ENCODE measurements at regions not wholly inside any gene's neighbourhood (a gene's known extent, or its start where the extent isn't known, plus 50 kb on each side); places are given as distances from the start of the nearest gene placed in this dataset.

DNA sequence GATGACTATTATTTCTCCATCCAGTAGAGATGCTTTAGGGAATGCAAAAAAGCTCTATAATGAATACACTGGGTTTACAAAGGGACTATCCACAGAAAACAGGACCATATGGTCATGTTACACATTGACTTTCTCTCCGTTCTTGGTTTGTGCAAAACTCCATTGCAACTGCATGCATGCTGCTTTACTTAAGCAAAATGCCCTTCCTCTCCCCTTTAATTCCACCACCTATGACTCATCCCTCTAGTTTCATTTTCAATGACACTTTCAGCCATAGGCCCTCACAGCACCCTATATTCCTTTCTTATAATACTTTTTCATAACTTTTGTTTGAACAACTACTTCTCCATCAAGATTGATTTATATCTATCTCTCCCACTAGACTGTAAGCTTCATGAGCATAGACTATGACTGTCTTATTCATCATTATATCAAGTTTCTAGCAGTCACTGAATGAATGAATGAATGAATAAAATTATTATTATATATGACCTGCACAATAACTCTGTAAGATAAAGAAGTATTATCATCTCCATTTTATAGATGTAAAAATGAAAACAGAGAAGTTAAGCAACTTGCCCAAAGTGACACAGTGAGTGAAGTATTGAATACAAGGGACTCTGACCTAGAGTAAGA, 248.9 kb downstream of the PLPP3 start (continued):
- TF ChIP-seq ATF7 (IDR thresholded peaks at IDR 0.05; ENCODE audit: low read depth) (peak; percentile 83), HDAC2 (IDR thresholded peaks at IDR 0.05) (no peak), MXI1 (IDR thresholded peaks at IDR 0.05; ENCODE audit: low read depth, low read length) (no peak), PML (IDR thresholded peaks at IDR 0.05; ENCODE audit: low read length) (no peak), SMC3 (IDR thresholded peaks at IDR 0.05; ENCODE audit: borderline replicate concordance, low read length) (no peak), MYB (IDR thresholded peaks at IDR 0.05; ENCODE audit: borderline replicate concordance, low read depth, low read length) (no peak), BMI1 (IDR thresholded peaks at IDR 0.05; ENCODE audit: borderline replicate concordance) (peak; percentile 44; the same call in 1 of the 2 replicates), SP1 (IDR thresholded peaks at IDR 0.05; ENCODE audit: low read depth, low read length) (no peak), DPF2 (IDR thresholded peaks at IDR 0.05) (peak; percentile 72), HDGF (IDR thresholded peaks at IDR 0.05) (peak; percentile 75; the same call in 1 of the 2 replicates), FOXM1 (IDR thresholded peaks at IDR 0.05; ENCODE audit: low read depth, low read length) (peak; percentile 57; the same call in 1 of the 2 replicates), RAD51 (IDR thresholded peaks at IDR 0.05) (peak; percentile 13; the same call in 1 of the 2 replicates), ZNF274 (IDR thresholded peaks at IDR 0.05; ENCODE audit: insufficient read depth, insufficient read length) (no peak), IKZF1 (conservative IDR thresholded peaks at IDR 0.05) (peak; percentile 77), EED (IDR thresholded peaks at IDR 0.05; ENCODE audit: low read depth) (peak; percentile 78)
- TF ChIP-seq, protein P1, sequence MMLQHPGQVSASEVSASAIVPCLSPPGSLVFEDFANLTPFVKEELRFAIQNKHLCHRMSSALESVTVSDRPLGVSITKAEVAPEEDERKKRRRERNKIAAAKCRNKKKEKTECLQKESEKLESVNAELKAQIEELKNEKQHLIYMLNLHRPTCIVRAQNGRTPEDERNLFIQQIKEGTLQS (IDR thresholded peaks at IDR 0.05; ENCODE audit: borderline replicate concordance, extremely low read depth, low read depth, low read length) = peak; percentile 8; the same call in 1 of the 2 replicates
- TF ChIP-seq, protein P2, sequence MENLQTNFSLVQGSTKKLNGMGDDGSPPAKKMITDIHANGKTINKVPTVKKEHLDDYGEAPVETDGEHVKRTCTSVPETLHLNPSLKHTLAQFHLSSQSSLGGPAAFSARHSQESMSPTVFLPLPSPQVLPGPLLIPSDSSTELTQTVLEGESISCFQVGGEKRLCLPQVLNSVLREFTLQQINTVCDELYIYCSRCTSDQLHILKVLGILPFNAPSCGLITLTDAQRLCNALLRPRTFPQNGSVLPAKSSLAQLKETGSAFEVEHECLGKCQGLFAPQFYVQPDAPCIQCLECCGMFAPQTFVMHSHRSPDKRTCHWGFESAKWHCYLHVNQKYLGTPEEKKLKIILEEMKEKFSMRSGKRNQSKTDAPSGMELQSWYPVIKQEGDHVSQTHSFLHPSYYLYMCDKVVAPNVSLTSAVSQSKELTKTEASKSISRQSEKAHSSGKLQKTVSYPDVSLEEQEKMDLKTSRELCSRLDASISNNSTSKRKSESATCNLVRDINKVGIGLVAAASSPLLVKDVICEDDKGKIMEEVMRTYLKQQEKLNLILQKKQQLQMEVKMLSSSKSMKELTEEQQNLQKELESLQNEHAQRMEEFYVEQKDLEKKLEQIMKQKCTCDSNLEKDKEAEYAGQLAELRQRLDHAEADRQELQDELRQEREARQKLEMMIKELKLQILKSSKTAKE (IDR thresholded peaks at IDR 0.05; ENCODE audit: low read depth, poor library complexity, severe bottlenecking) = peak; percentile 13
- TF ChIP-seq, protein P3, sequence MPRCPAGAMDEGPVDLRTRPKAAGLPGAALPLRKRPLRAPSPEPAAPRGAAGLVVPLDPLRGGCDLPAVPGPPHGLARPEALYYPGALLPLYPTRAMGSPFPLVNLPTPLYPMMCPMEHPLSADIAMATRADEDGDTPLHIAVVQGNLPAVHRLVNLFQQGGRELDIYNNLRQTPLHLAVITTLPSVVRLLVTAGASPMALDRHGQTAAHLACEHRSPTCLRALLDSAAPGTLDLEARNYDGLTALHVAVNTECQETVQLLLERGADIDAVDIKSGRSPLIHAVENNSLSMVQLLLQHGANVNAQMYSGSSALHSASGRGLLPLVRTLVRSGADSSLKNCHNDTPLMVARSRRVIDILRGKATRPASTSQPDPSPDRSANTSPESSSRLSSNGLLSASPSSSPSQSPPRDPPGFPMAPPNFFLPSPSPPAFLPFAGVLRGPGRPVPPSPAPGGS (IDR thresholded peaks at IDR 0.05; ENCODE audit: borderline replicate concordance, insufficient read depth, low read depth, low read length, poor library complexity, severe bottlenecking) = no peak
- TF ChIP-seq, protein P4, sequence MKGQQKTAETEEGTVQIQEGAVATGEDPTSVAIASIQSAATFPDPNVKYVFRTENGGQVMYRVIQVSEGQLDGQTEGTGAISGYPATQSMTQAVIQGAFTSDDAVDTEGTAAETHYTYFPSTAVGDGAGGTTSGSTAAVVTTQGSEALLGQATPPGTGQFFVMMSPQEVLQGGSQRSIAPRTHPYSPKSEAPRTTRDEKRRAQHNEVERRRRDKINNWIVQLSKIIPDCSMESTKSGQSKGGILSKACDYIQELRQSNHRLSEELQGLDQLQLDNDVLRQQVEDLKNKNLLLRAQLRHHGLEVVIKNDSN (IDR thresholded peaks at IDR 0.05; ENCODE audit: borderline replicate concordance, extremely low read length, insufficient read depth, low read depth, low read length) = no peak
- TF ChIP-seq, protein P5, sequence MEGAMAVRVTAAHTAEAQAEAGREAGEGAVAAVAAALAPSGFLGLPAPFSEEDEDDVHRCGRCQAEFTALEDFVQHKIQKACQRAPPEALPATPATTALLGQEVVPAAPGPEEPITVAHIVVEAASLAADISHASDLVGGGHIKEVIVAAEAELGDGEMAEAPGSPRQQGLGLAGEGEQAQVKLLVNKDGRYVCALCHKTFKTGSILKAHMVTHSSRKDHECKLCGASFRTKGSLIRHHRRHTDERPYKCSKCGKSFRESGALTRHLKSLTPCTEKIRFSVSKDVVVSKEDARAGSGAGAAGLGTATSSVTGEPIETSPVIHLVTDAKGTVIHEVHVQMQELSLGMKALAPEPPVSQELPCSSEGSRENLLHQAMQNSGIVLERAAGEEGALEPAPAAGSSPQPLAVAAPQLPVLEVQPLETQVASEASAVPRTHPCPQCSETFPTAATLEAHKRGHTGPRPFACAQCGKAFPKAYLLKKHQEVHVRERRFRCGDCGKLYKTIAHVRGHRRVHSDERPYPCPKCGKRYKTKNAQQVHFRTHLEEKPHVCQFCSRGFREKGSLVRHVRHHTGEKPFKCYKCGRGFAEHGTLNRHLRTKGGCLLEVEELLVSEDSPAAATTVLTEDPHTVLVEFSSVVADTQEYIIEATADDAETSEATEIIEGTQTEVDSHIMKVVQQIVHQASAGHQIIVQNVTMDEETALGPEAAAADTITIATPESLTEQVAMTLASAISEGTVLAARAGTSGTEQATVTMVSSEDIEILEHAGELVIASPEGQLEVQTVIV (IDR thresholded peaks at IDR 0.05; ENCODE audit: borderline replicate concordance, partially characterized antibody) = no peak
- TF ChIP-seq, protein P6, sequence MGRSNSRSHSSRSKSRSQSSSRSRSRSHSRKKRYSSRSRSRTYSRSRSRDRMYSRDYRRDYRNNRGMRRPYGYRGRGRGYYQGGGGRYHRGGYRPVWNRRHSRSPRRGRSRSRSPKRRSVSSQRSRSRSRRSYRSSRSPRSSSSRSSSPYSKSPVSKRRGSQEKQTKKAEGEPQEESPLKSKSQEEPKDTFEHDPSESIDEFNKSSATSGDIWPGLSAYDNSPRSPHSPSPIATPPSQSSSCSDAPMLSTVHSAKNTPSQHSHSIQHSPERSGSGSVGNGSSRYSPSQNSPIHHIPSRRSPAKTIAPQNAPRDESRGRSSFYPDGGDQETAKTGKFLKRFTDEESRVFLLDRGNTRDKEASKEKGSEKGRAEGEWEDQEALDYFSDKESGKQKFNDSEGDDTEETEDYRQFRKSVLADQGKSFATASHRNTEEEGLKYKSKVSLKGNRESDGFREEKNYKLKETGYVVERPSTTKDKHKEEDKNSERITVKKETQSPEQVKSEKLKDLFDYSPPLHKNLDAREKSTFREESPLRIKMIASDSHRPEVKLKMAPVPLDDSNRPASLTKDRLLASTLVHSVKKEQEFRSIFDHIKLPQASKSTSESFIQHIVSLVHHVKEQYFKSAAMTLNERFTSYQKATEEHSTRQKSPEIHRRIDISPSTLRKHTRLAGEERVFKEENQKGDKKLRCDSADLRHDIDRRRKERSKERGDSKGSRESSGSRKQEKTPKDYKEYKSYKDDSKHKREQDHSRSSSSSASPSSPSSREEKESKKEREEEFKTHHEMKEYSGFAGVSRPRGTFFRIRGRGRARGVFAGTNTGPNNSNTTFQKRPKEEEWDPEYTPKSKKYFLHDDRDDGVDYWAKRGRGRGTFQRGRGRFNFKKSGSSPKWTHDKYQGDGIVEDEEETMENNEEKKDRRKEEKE (IDR thresholded peaks at IDR 0.05) = no peak
